ENCODE measurements at regions not wholly inside any gene's neighbourhood (a gene's known extent, or its start where the extent isn't known, plus 50 kb on each side); places are given as distances from the start of the nearest gene placed in this dataset.

- H3K27ac ChIP-seq (ENCODE audit: low read depth, low read length): no peak overlapping the region
- H3K4me3 ChIP-seq (ENCODE audit: low read depth, low read length): no peak overlapping the region
- ChIA-PET POLR2A (no interaction called here), CTCF (no interaction called here)
- no peak for TF ChIP-seq CTCF (IDR thresholded peaks at IDR 0.05; ENCODE audit: low read depth, low read length)
- no peaks in the 10 kb centered on the region for H3K27me3 ChIP-seq (ENCODE audit: control insufficient read depth, insufficient read depth, low read length)
- no peaks in the 10 kb centered on the region for H3K9me3 ChIP-seq (ENCODE audit: control insufficient read depth, insufficient read depth, low read length)
- DNase-seq (ENCODE audit: low read depth, low spot score): no peak
These were observed 90.8 kb downstream of the NAA11 start for GRCh38 chr4:79235095-79235494.

- ChIA-PET POLR2A (no interaction called here), CTCF (no interaction called here)
- H3K27ac ChIP-seq (ENCODE audit: low read depth, low read length): no peak overlapping the region
- DNase-seq (ENCODE audit: low read depth, low spot score): no peak
- H3K9me3 ChIP-seq (ENCODE audit: control insufficient read depth, insufficient read depth, low read length): no peaks in the 10 kb centered on the region
- no peak overlapping the region for H3K4me3 ChIP-seq (ENCODE audit: low read depth, low read length)
- H3K27me3 ChIP-seq (ENCODE audit: control insufficient read depth, insufficient read depth, low read length): no peaks in the 10 kb centered on the region
- TF ChIP-seq CTCF (IDR thresholded peaks at IDR 0.05; ENCODE audit: low read depth, low read length): no peak
These were observed 92.0 kb downstream of the NAA11 start for GRCh38 chr4:79233820-79234219.

GRCh38 chr4:79232540-79232939, 93.3 kb downstream of the NAA11 start:
- no peaks in the 10 kb centered on the region for H3K9me3 ChIP-seq (ENCODE audit: control insufficient read depth, insufficient read depth, low read length)
- no peak overlapping the region for H3K4me3 ChIP-seq (ENCODE audit: low read depth, low read length)
- no peaks in the 10 kb centered on the region for H3K27me3 ChIP-seq (ENCODE audit: control insufficient read depth, insufficient read depth, low read length)
- TF ChIP-seq CTCF (IDR thresholded peaks at IDR 0.05; ENCODE audit: low read depth, low read length): no peak
- DNase-seq (ENCODE audit: low read depth, low spot score): no peak
- H3K27ac ChIP-seq (ENCODE audit: low read depth, low read length): no peak overlapping the region
- POLR2A ChIA-PET: no interaction called here
- CTCF ChIA-PET: no interaction called here

GRCh38 chr4:79227860-79228259, 98.0 kb downstream of the NAA11 start:
- Histone ChIP-seq H3K9me3 (ENCODE audit: control insufficient read depth, insufficient read depth, low read length) (no peaks in the 10 kb centered on the region), H3K27ac (ENCODE audit: low read depth, low read length) (no peak overlapping the region), H3K4me3 (ENCODE audit: low read depth, low read length) (no peak overlapping the region), H3K27me3 (ENCODE audit: control insufficient read depth, insufficient read depth, low read length) (no peaks in the 10 kb centered on the region)
- CTCF ChIA-PET: no interaction called here
- POLR2A ChIA-PET: no interaction called here
- DNase-seq (ENCODE audit: low read depth, low spot score): no peak
- TF ChIP-seq CTCF (IDR thresholded peaks at IDR 0.05; ENCODE audit: low read depth, low read length): no peak

GRCh38 chr4:79225360-79225759, 100.5 kb downstream of the NAA11 start:
- POLR2A ChIA-PET: no interaction called here
- no peak for TF ChIP-seq CTCF (IDR thresholded peaks at IDR 0.05; ENCODE audit: low read depth, low read length)
- CTCF ChIA-PET: no interaction called here
- Histone ChIP-seq H3K27ac (ENCODE audit: low read depth, low read length) (no peak overlapping the region), H3K9me3 (ENCODE audit: control insufficient read depth, insufficient read depth, low read length) (no peaks in the 10 kb centered on the region), H3K27me3 (ENCODE audit: control insufficient read depth, insufficient read depth, low read length) (no peaks in the 10 kb centered on the region), H3K4me3 (ENCODE audit: low read depth, low read length) (no peak overlapping the region)
- no peak for DNase-seq (ENCODE audit: low read depth, low spot score)

Data from AG04450 (cell line).